Liver (tissue), 8 donors: ENCODE measurements at regions not wholly inside any gene's neighbourhood (a gene's known extent, or its start where the extent isn't known, plus 50 kb on each side); places are given as distances from the start of the nearest gene placed in this dataset.

Experiments
- DNase-seq: peaks from one replicate; pipeline ENCODE4 v3.0.0-alpha.2; 2017; ENCODE audit warnings: low spot score
- H3K27ac ChIP-seq, 2 donors: one replicate each; pipeline ENCODE4 v1.7.0; 2013; ENCODE audit warnings: inconsistent platforms in 2 of 2, low read length in 2 of 2, control low read depth in 1 of 2, low read depth in 1 of 2, mild to moderate bottlenecking in 1 of 2
- H3K27me3 ChIP-seq, 4 donors: one replicate each; pipeline versions ENCODE4 v1.6.1 to v1.7.0; 2013; ENCODE audit warnings: low read length in 3 of 4, inconsistent platforms in 1 of 4, mild to moderate bottlenecking in 1 of 4, moderate library complexity in 1 of 4; ENCODE audit not compliant: control insufficient read depth in 4 of 4, insufficient read depth in 4 of 4
- H3K36me3 ChIP-seq, 4 donors: one replicate each; pipeline versions ENCODE4 v1.6.1 to v1.7.0; 2013; ENCODE audit warnings: low read length in 3 of 4, mild to moderate bottlenecking in 3 of 4, low read depth in 1 of 4, moderate library complexity in 1 of 4; ENCODE audit not compliant: control insufficient read depth in 4 of 4, insufficient read depth in 3 of 4
- H3K4me1 ChIP-seq, 4 donors: one replicate each; pipeline versions ENCODE4 v1.6.1 to v1.7.0; 2013; ENCODE audit warnings: low read length in 3 of 4, mild to moderate bottlenecking in 3 of 4, moderate library complexity in 1 of 4; ENCODE audit not compliant: control insufficient read depth in 4 of 4, insufficient read depth in 4 of 4
- H3K4me3 ChIP-seq, 3 donors: one replicate each; pipeline versions ENCODE4 v1.6.1 to v1.7.0; 2013; ENCODE audit warnings: low read length in 3 of 3, control low read depth in 1 of 3, low read depth in 1 of 3, mild to moderate bottlenecking in 1 of 3
- H3K9ac ChIP-seq, 2 donors: one replicate each; pipeline ENCODE4 v1.7.0; 2013; ENCODE audit warnings: low read length in 2 of 2, mild to moderate bottlenecking in 2 of 2, moderate library complexity in 2 of 2, control low read depth in 1 of 2, low read depth in 1 of 2
- H3K9me3 ChIP-seq, 4 donors: one replicate each; pipeline versions ENCODE4 v1.6.1 to v1.7.0; 2013; ENCODE audit warnings: low read length in 3 of 4; ENCODE audit not compliant: control insufficient read depth in 4 of 4
- CTCF ChIP-seq: fragments of 150-350 bp; IDR thresholded peaks from 2 replicates; pipeline ENCODE4 v1.5.1; 2017; ENCODE audit warnings: improper control_type of control experiment, low read depth, low read length; ENCODE audit not compliant: missing input control
- FOXA1 ChIP-seq: IDR thresholded peaks from 2 replicates; pipeline ENCODE4 v1.6.1; 2016; ENCODE audit warnings: antibody characterized with exemption
- FOXA2 ChIP-seq: IDR thresholded peaks from 2 replicates; pipeline ENCODE4 v1.6.1; 2016; ENCODE audit warnings: antibody characterized with exemption
- GABPA ChIP-seq, 2 donors: IDR thresholded peaks in 1 of 2; conservative IDR thresholded peaks in 1 of 2; 2 replicates each; pipeline ENCODE4 v1.6.1; 2016; ENCODE audit warnings: antibody characterized with exemption in 2 of 2, mild to moderate bottlenecking in 1 of 2, moderate library complexity in 1 of 2
- HNF4A ChIP-seq, 2 donors: conservative IDR thresholded peaks; 2 replicates each; pipeline ENCODE4 v1.6.1; 2016; ENCODE audit warnings: antibody characterized with exemption in 2 of 2, mild to moderate bottlenecking in 2 of 2
- HNF4G ChIP-seq: IDR thresholded peaks from 2 replicates; pipeline ENCODE4 v1.6.1; 2016; ENCODE audit warnings: antibody characterized with exemption
- JUND ChIP-seq, 2 donors: IDR thresholded peaks; 2 replicates each; pipeline ENCODE4 v1.6.1; 2016; ENCODE audit warnings: antibody characterized with exemption in 2 of 2
- NR2F2 ChIP-seq: IDR thresholded peaks from 2 replicates; pipeline ENCODE4 v1.6.1; 2016; ENCODE audit warnings: antibody characterized with exemption
- RAD21 ChIP-seq, 2 donors: IDR thresholded peaks; 2 replicates each; pipeline ENCODE4 v1.6.1; 2016; ENCODE audit warnings: antibody characterized with exemption in 2 of 2, mild to moderate bottlenecking in 2 of 2
- REST ChIP-seq: IDR thresholded peaks from 2 replicates; pipeline ENCODE4 v1.6.1; 2016; ENCODE audit warnings: antibody characterized with exemption, mild to moderate bottlenecking
- RXRA ChIP-seq, 2 donors: IDR thresholded peaks; 2 replicates each; pipeline ENCODE4 v1.6.1; 2017 to 2018; ENCODE audit warnings: antibody characterized with exemption in 2 of 2, mild to moderate bottlenecking in 1 of 2
- SP1 ChIP-seq: IDR thresholded peaks from 2 replicates; pipeline ENCODE4 v1.6.1; 2018; ENCODE audit warnings: antibody characterized with exemption, mild to moderate bottlenecking
- TAF1 ChIP-seq: conservative IDR thresholded peaks from 2 replicates; pipeline ENCODE4 v1.6.1; 2016; ENCODE audit warnings: antibody characterized with exemption, mild to moderate bottlenecking
- YY1 ChIP-seq: IDR thresholded peaks from 2 replicates; pipeline ENCODE4 v1.6.1; 2016; ENCODE audit warnings: antibody characterized with exemption, mild to moderate bottlenecking
- WGBS: extraction: QIAGEN DNeasy Blood & Tissue Kit; methylation state at CpG from one replicate; pipeline ENCODE4 v1.1.7; 2013; 5-methylcytosine and 5-hydroxymethylcytosine counted together
- TF ChIP-seq, protein P1 (sequence below): IDR thresholded peaks from 2 replicates; pipeline ENCODE4 v1.6.1; 2016; ENCODE audit warnings: antibody characterized with exemption
- TF ChIP-seq, protein P2 (sequence below): IDR thresholded peaks from 2 replicates; pipeline ENCODE4 v1.6.1; 2016; ENCODE audit warnings: antibody characterized with exemption
- TF ChIP-seq, protein P3 (sequence below): IDR thresholded peaks from 2 replicates; pipeline ENCODE4 v1.6.1; 2016; ENCODE audit warnings: antibody characterized with exemption
- donor health status: healthy.
- donor health status: healthy.
- donor health status: healthy.
- donor health status: healthy.
- donor health status: healthy.

DNA sequence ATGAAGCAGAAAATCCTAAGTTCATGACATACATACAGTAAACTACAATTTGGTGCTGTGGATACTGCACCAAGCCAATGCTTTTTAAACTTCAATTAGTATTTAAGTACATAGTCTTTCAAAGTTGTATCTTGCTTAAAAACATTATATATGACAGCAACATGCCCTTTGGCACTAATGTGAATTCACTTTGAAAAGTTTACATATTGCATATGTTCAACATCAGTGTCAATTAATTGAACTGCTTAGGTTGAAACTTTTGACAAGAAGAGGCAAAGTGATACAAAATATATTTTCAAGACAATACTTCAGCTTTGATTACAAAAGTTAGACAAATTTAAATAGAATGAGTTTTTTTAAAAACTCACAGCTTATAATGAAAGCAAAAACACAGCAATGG lies 119.4 kb upstream of the ROBO2 start:
- TF ChIP-seq RAD21 (IDR thresholded peaks at IDR 0.05) (no peak), GABPA (IDR thresholded peaks at IDR 0.05 in 1 of 2, conservative IDR thresholded peaks at IDR 0.05 in 1 of 2) (no peak), REST (no peak), FOXA2 (no peak), JUND (IDR thresholded peaks at IDR 0.05) (no peak), RXRA (IDR thresholded peaks at IDR 0.05) (no peak), YY1 (no peak), NR2F2 (no peak), CTCF (no peak), FOXA1 (no peak), TAF1 (no peak), HNF4A (conservative IDR thresholded peaks at IDR 0.05) (no peak), HNF4G (no peak)
- TF ChIP-seq, protein P1, sequence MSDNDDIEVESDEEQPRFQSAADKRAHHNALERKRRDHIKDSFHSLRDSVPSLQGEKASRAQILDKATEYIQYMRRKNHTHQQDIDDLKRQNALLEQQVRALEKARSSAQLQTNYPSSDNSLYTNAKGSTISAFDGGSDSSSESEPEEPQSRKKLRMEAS, result no peak
- TF ChIP-seq, protein P2, sequence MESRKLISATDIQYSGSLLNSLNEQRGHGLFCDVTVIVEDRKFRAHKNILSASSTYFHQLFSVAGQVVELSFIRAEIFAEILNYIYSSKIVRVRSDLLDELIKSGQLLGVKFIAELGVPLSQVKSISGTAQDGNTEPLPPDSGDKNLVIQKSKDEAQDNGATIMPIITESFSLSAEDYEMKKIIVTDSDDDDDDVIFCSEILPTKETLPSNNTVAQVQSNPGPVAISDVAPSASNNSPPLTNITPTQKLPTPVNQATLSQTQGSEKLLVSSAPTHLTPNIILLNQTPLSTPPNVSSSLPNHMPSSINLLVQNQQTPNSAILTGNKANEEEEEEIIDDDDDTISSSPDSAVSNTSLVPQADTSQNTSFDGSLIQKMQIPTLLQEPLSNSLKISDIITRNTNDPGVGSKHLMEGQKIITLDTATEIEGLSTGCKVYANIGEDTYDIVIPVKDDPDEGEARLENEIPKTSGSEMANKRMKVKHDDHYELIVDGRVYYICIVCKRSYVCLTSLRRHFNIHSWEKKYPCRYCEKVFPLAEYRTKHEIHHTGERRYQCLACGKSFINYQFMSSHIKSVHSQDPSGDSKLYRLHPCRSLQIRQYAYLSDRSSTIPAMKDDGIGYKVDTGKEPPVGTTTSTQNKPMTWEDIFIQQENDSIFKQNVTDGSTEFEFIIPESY, result no peak
- TF ChIP-seq, protein P3, sequence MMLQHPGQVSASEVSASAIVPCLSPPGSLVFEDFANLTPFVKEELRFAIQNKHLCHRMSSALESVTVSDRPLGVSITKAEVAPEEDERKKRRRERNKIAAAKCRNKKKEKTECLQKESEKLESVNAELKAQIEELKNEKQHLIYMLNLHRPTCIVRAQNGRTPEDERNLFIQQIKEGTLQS, result no peak
- H3K9ac ChIP-seq, result no peak overlapping the region

GRCh38 chr3:76923485-76923884 lies 116.4 kb upstream of the ROBO2 start:
- H3K27ac ChIP-seq, result no peak overlapping the region
- H3K4me3 ChIP-seq, result no peak overlapping the region
- H3K36me3 ChIP-seq, result no peaks in the 10 kb centered on the region
- no peaks in the 10 kb centered on the region for H3K4me1 ChIP-seq
- 67% methylated on average over 1 of the region's 1 CpG for WGBS
- no peak overlapping the region for H3K9ac ChIP-seq
- no peak for DNase-seq
- no peaks in the 10 kb centered on the region for H3K9me3 ChIP-seq
- no peaks in the 10 kb centered on the region for H3K27me3 ChIP-seq
- no peak for TF ChIP-seq HNF4G
- TF ChIP-seq FOXA2, result no peak
- TF ChIP-seq FOXA1, result no peak
- TF ChIP-seq TAF1, result no peak
- TF ChIP-seq, protein P3, result no peak
- no peak for TF ChIP-seq NR2F2
- no peak for TF ChIP-seq CTCF
- no peak for TF ChIP-seq RAD21 (IDR thresholded peaks at IDR 0.05)
- no peak for TF ChIP-seq SP1

More for the DNA sequence above, 119.4 kb upstream of the ROBO2 start:
- no peak overlapping the region for H3K27ac ChIP-seq
- DNase-seq, result no peak
- H3K4me1 ChIP-seq, result no peaks in the 10 kb centered on the region
- no peaks in the 10 kb centered on the region for H3K36me3 ChIP-seq
- H3K4me3 ChIP-seq, result no peak overlapping the region
- H3K9me3 ChIP-seq, result no peaks in the 10 kb centered on the region
- no peaks in the 10 kb centered on the region for H3K27me3 ChIP-seq
